OCI-LY3 (cell line): ENCODE measurements at regions not wholly inside any gene's neighbourhood (a gene's known extent, or its start where the extent isn't known, plus 50 kb on each side); places are given as distances from the start of the nearest gene placed in this dataset.

ENCODE experiments used
- H2AFZ ChIP-seq: fragments of 200-600, 300-600 bp; shearing (Covaris generic); 2 replicates; pipeline ENCODE4 v1.6.0; 2014; ENCODE audit warnings: antibody characterized with exemption, low read depth, low read length
- H3K27ac ChIP-seq: fragments of 200-600, 300-600 bp; sonication (generic); 2 replicates; pipeline ENCODE4 v1.5.1; 2014; ENCODE audit warnings: mild to moderate bottlenecking, low read length, moderate library complexity, mixed read lengths
- H3K27me3 ChIP-seq: fragments of 200-600, 300-600 bp; sonication (generic); 2 replicates; pipeline ENCODE4 v1.6.1; 2014; ENCODE audit warnings: low read depth, low read length, mixed read lengths
- H3K36me3 ChIP-seq: fragments of 200-600, 300-600 bp; sonication (generic); replicated peaks from 2 replicates; pipeline ENCODE3; 2014; ENCODE audit warnings: low read depth, low read length, mixed read lengths
- H3K4me1 ChIP-seq: fragments of 300-600, 200-600 bp; sonication (generic); 2 replicates; pipeline ENCODE4 v1.6.1; 2014; ENCODE audit warnings: low read length, mixed read lengths
- H3K4me2 ChIP-seq: fragments of 200-600, 300-600 bp; sonication (generic); 2 replicates; pipeline ENCODE4 v1.6.1; 2014; ENCODE audit warnings: low read length, mixed read lengths
- H3K4me3 ChIP-seq: fragments of 300-600, 200-600 bp; sonication (generic); 2 replicates; pipeline ENCODE4 v1.5.1; 2014; ENCODE audit warnings: antibody characterized with exemption, mild to moderate bottlenecking, low read length, moderate library complexity
- H3K79me2 ChIP-seq: fragments of 300-600, 200-600 bp; shearing (Covaris generic); 2 replicates; pipeline ENCODE4 v1.6.1; 2014; ENCODE audit warnings: mild to moderate bottlenecking, low read length, mixed read lengths
- H3K9ac ChIP-seq: fragments of 300-600, 200-600 bp; shearing (Covaris generic); 2 replicates; pipeline ENCODE4 v1.6.0; 2014; ENCODE audit warnings: mild to moderate bottlenecking, low read length, moderate library complexity
- H3K9me3 ChIP-seq: fragments of 200-600, 300-600 bp; shearing (Covaris generic); 2 replicates; pipeline ENCODE4 v1.6.1; 2014; ENCODE audit warnings: low read length, mixed read lengths; ENCODE audit not compliant: insufficient read depth
- H4K20me1 ChIP-seq: fragments of 200-600, 300-600 bp; sonication (generic); 2 replicates; pipeline ENCODE4 v1.6.1; 2016; ENCODE audit warnings: low read length, mixed read lengths; ENCODE audit not compliant: insufficient read depth
- CTCF ChIP-seq: fragments of 200-600, 300-600 bp; sonication (generic); IDR thresholded peaks from 2 replicates; pipeline ENCODE4 v1.5.1; 2014; ENCODE audit warnings: antibody characterized with exemption, low read length, low read depth
- EZH2phosphoT487 ChIP-seq: fragments of 200-600 bp; shearing (Covaris generic); IDR thresholded peaks from 2 replicates; pipeline ENCODE4 v1.6.1; 2018; ENCODE audit warnings: antibody characterized with exemption, mixed run types, low read depth

- no peak overlapping the region for H3K27ac ChIP-seq
- H3K9ac ChIP-seq = no peak overlapping the region
- TF ChIP-seq EZH2phosphoT487 (no peak), CTCF (peak; percentile 91)
- no peak overlapping the region for H2AFZ ChIP-seq
- no peaks in the 10 kb centered on the region for H4K20me1 ChIP-seq
- H3K4me2 ChIP-seq = no peak overlapping the region
- no peaks in the 10 kb centered on the region; the same call in 1 of the 2 replicates for H3K9me3 ChIP-seq
- no peaks in the 10 kb centered on the region for H3K79me2 ChIP-seq
- H3K27me3 ChIP-seq = no peaks in the 10 kb centered on the region
- H3K36me3 ChIP-seq = no peaks in the 10 kb centered on the region
- no peaks in the 10 kb centered on the region for H3K4me1 ChIP-seq
- H3K4me3 ChIP-seq = no peak overlapping the region
Measured at GRCh38 chr13:79775830-79776229, 294.9 kb downstream of the NDFIP2 start.

- Histone ChIP-seq H3K4me2 (no peak overlapping the region), H3K36me3 (no peaks in the 10 kb centered on the region), H3K4me3 (no peak overlapping the region), H4K20me1 (no peaks in the 10 kb centered on the region), H3K27me3 (no peaks in the 10 kb centered on the region), H2AFZ (no peak overlapping the region), H3K79me2 (no peaks in the 10 kb centered on the region), H3K27ac (no peak overlapping the region), H3K9ac (no peak overlapping the region), H3K4me1 (no peaks in the 10 kb centered on the region), H3K9me3 (no peaks in the 10 kb centered on the region; the same call in 1 of the 2 replicates)
- no peak for TF ChIP-seq EZH2phosphoT487
- TF ChIP-seq CTCF = no peak
Measured at GRCh38 chr13:79772811-79773210, 291.9 kb downstream of the NDFIP2 start.

GRCh38 chr13:79771493-79771892 is 290.5 kb downstream of the NDFIP2 start:
- H3K9me3 ChIP-seq = no peaks in the 10 kb centered on the region; the same call in 1 of the 2 replicates
- H3K4me3 ChIP-seq = no peak overlapping the region
- H3K27ac ChIP-seq = no peak overlapping the region
- H3K27me3 ChIP-seq = no peaks in the 10 kb centered on the region
- no peaks in the 10 kb centered on the region for H3K79me2 ChIP-seq
- H3K4me2 ChIP-seq = no peak overlapping the region
- H3K4me1 ChIP-seq = no peaks in the 10 kb centered on the region
- no peaks in the 10 kb centered on the region for H3K36me3 ChIP-seq
- no peaks in the 10 kb centered on the region for H4K20me1 ChIP-seq
- no peak overlapping the region for H2AFZ ChIP-seq
- no peak overlapping the region for H3K9ac ChIP-seq
- no peak for TF ChIP-seq CTCF
- TF ChIP-seq EZH2phosphoT487 = no peak

- H3K4me1 ChIP-seq = no peaks in the 10 kb centered on the region
- H3K9me3 ChIP-seq = no peaks in the 10 kb centered on the region; the same call in 1 of the 2 replicates
- H3K36me3 ChIP-seq = no peaks in the 10 kb centered on the region
- H3K4me3 ChIP-seq = no peak overlapping the region
- H2AFZ ChIP-seq = no peak overlapping the region
- H4K20me1 ChIP-seq = no peaks in the 10 kb centered on the region
- TF ChIP-seq EZH2phosphoT487 (no peak), CTCF (no peak)
- no peak overlapping the region for H3K27ac ChIP-seq
- no peak overlapping the region for H3K4me2 ChIP-seq
- no peaks in the 10 kb centered on the region for H3K79me2 ChIP-seq
- H3K27me3 ChIP-seq = no peaks in the 10 kb centered on the region
- H3K9ac ChIP-seq = no peak overlapping the region
Measured at GRCh38 chr13:79770056-79770455, 289.1 kb downstream of the NDFIP2 start.
